ENCODE measurements at regions not wholly inside any gene's neighbourhood (a gene's known extent, or its start where the extent isn't known, plus 50 kb on each side); places are given as distances from the start of the nearest gene placed in this dataset.

DNA sequence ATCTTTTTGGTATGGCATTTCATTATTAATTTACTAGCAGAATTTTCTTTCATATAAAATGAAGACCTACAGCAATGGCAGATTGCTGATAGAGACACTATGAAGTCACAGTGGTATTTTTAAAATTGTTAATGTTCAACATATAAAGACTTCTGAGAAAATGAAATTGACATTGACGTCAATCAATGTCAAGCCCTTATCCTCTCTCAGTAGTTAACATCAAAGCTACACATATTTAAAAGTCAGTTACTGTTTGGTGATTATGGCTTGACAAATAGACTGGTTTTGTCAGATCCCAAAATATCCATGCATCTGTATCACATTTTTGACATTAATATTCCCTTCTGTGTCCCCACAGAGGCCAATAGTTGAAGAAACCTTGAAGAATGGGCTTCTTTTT is 1069.1 kb upstream of the SEL1L start:
- TF ChIP-seq, protein P1, sequence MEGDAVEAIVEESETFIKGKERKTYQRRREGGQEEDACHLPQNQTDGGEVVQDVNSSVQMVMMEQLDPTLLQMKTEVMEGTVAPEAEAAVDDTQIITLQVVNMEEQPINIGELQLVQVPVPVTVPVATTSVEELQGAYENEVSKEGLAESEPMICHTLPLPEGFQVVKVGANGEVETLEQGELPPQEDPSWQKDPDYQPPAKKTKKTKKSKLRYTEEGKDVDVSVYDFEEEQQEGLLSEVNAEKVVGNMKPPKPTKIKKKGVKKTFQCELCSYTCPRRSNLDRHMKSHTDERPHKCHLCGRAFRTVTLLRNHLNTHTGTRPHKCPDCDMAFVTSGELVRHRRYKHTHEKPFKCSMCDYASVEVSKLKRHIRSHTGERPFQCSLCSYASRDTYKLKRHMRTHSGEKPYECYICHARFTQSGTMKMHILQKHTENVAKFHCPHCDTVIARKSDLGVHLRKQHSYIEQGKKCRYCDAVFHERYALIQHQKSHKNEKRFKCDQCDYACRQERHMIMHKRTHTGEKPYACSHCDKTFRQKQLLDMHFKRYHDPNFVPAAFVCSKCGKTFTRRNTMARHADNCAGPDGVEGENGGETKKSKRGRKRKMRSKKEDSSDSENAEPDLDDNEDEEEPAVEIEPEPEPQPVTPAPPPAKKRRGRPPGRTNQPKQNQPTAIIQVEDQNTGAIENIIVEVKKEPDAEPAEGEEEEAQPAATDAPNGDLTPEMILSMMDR (IDR thresholded peaks at IDR 0.05), result no peak
- no peak for TF ChIP-seq ZFX (IDR thresholded peaks at IDR 0.05; ENCODE audit: borderline replicate concordance)

Data from 22Rv1 (cell line).